Lung (tissue), 11 donors: ENCODE measurements at regions not wholly inside any gene's neighbourhood (a gene's known extent, or its start where the extent isn't known, plus 50 kb on each side); places are given as distances from the start of the nearest gene placed in this dataset.
A peak's percentile ranks its signal among the peaks of the same experiment; 100 is the strongest.
"Not testable (repeated sequence)": the region's sequence is repeated elsewhere in the genome, so short reads cannot be mapped to it uniquely, and the experiment has no call there.

Experiments
- ATAC-seq: fragments of 200-7000 bp; cut with Tn5 transposase; one replicate; pipeline ENCODE4 v1.9.1; 2020; ENCODE audit warnings: moderate number of reproducible peaks; ENCODE audit not compliant: insufficient read depth, low FRiP score
- DNase-seq, 3 donors: peaks; one replicate each; pipeline ENCODE4 v3.0.0-alpha.2; 2013 to 2017
- H3K27ac ChIP-seq, 2 donors: one replicate each; pipeline ENCODE4 v1.5.1; 2013; ENCODE audit warnings: mild to moderate bottlenecking in 2 of 2, moderate library complexity in 2 of 2, control low read depth in 1 of 2, inconsistent platforms in 1 of 2, low read depth in 1 of 2, low read length in 1 of 2
- H3K27me3 ChIP-seq, 3 donors: one replicate each; pipeline ENCODE4 v1.5.1; 2013; ENCODE audit warnings: low read length in 2 of 3; ENCODE audit not compliant: control insufficient read depth in 3 of 3, insufficient read depth in 3 of 3
- H3K36me3 ChIP-seq, 4 donors: one replicate each; pipeline ENCODE4 v1.5.1; 2013; ENCODE audit warnings: low read length in 4 of 4, mild to moderate bottlenecking in 1 of 4, moderate library complexity in 1 of 4; ENCODE audit not compliant: control insufficient read depth in 4 of 4, insufficient read depth in 4 of 4
- H3K4me1 ChIP-seq, 5 donors: one replicate each; pipeline ENCODE4 v1.5.1; 2013; ENCODE audit warnings: low read length in 5 of 5, mild to moderate bottlenecking in 2 of 5, moderate library complexity in 1 of 5; ENCODE audit not compliant: control insufficient read depth in 5 of 5, insufficient read depth in 5 of 5
- H3K4me3 ChIP-seq: one replicate; pipeline ENCODE4 v1.5.1; 2013; ENCODE audit warnings: mild to moderate bottlenecking, control low read depth, moderate library complexity
- H3K9ac ChIP-seq, 2 donors: one replicate each; pipeline ENCODE4 v1.5.1; 2013; ENCODE audit warnings: low read length in 2 of 2, control low read depth in 1 of 2; ENCODE audit not compliant: insufficient read depth in 1 of 2
- H3K9me3 ChIP-seq, 4 donors: one replicate each; pipeline ENCODE4 v1.5.1; 2013; ENCODE audit warnings: low read length in 3 of 4, mild to moderate bottlenecking in 1 of 4, moderate library complexity in 1 of 4; ENCODE audit not compliant: control insufficient read depth in 4 of 4, insufficient read depth in 3 of 4
- WGBS, 2 donors: extraction: QIAGEN DNeasy Blood & Tissue Kit; methylation state at CpG; one replicate each; pipeline ENCODE4 v1.1.7; 2013; 5-methylcytosine and 5-hydroxymethylcytosine counted together
- TF ChIP-seq, protein P1 (sequence below): IDR thresholded peaks from 2 replicates; pipeline ENCODE4 v1.5.1; 2012; ENCODE audit warnings: mild to moderate bottlenecking; ENCODE audit errors: control extremely low read depth, extremely low read depth
- donor health status: control.
- donor health status: control.
- donor health status: Bipolar disorder and iron deficiency.
- donor health status: healthy.
- donor health status: DM: yes; HTN: yes; CAD: no.

DNA sequence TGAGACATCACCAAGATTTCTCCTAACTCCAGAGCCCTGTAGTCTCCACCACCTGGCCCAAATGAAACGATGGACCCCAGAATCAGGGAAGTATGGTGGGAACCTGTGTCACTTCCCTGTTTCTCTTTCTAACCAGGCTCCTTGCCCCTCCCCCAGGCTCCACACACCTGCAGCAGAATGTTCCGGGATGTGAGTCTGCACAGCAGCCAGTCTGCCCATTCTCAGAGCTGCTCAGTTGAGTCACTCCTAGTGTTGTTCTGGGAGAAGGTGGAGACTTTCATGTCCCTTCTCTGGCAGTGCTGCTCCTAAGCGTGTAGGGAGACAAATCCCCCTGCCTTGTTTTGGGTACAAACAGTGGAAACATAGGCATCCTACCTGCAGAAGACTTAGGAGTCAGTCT is 76.0 kb upstream of the XPA start:
- Histone ChIP-seq H3K4me1 (no peaks in the 10 kb centered on the region), H3K36me3 (no peaks in the 10 kb centered on the region), H3K9ac (no peak overlapping the region), H3K4me3 (no peak overlapping the region), H3K9me3 (no peaks in the 10 kb centered on the region), H3K27me3 (peaks cover 0 to 8% (median 0%) of the 10 kb centered on the region in 3 donors), H3K27ac (no peak overlapping the region)
- DNase-seq (no peak), ATAC-seq (no peak)
- WGBS, 2 donors = 79 to 80% methylated on average over 3 of the region's 3 CpGs
- TF ChIP-seq, protein P1, sequence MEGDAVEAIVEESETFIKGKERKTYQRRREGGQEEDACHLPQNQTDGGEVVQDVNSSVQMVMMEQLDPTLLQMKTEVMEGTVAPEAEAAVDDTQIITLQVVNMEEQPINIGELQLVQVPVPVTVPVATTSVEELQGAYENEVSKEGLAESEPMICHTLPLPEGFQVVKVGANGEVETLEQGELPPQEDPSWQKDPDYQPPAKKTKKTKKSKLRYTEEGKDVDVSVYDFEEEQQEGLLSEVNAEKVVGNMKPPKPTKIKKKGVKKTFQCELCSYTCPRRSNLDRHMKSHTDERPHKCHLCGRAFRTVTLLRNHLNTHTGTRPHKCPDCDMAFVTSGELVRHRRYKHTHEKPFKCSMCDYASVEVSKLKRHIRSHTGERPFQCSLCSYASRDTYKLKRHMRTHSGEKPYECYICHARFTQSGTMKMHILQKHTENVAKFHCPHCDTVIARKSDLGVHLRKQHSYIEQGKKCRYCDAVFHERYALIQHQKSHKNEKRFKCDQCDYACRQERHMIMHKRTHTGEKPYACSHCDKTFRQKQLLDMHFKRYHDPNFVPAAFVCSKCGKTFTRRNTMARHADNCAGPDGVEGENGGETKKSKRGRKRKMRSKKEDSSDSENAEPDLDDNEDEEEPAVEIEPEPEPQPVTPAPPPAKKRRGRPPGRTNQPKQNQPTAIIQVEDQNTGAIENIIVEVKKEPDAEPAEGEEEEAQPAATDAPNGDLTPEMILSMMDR = no peak

DNA sequence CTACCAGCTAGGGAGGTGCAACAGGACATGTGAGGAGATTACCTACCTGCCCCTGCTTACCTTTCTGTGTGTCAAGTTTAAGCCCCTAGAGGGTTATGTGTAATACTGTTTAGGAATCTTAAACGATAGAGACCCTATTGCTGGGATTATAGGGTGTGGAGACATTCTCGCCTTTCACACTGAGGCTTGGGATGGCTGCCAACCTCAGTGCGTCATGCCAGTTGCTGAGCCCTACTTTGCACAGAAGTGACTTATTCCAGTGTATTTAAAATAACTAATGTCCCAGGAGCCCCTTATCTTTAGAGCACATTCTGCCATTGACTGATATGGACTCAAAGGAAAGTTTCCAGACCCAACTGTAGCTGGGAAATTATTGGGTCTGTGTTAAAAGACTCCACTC is 76.6 kb upstream of the XPA start:
- Histone ChIP-seq H3K27me3 (peaks cover 0 to 8% (median 0%) of the 10 kb centered on the region in 3 donors), H3K9me3 (peaks cover 0 to 3% (median 0%) of the 10 kb centered on the region in 4 donors), H3K4me3 (no peak overlapping the region), H3K36me3 (no peaks in the 10 kb centered on the region), H3K27ac (no peak overlapping the region), H3K9ac (no peak overlapping the region), H3K4me1 (no peaks in the 10 kb centered on the region)
- DNase-seq = peak in 1 of 3 donors; percentile 15
- WGBS, 2 donors = 56 to 64% methylated on average over 3 of the region's 3 CpGs
- ATAC-seq = no peak
- TF ChIP-seq, protein P1 = no peak

DNA sequence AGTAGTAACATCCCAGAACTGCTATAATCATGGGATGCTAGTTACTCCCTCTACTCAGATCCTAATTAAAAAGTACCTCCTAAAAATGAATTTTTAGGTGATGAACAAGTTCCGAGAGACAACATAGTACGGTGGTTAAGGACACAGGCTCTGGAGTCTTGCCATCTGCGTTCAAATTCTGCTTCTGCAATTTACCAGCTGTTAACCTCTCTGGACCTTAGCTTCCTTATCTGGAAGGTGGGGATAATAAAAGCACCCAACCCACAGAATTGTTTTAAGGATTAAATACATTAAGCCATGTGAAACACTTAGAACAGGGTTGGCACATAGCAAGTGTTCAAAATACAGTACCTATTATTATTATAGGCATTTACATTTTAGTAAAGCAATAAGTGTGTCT is 77.5 kb upstream of the XPA start:
- Histone ChIP-seq H3K27ac (no peak overlapping the region), H3K4me3 (no peak overlapping the region), H3K9me3 (peaks cover 0 to 5% (median 2%) of the 10 kb centered on the region in 4 donors), H3K9ac (no peak overlapping the region), H3K4me1 (no peaks in the 10 kb centered on the region), H3K27me3 (no peaks in the 10 kb centered on the region), H3K36me3 (no peaks in the 10 kb centered on the region)
- ATAC-seq (no peak), DNase-seq (no peak)
- WGBS, 2 donors = 75 to 80% methylated on average over 3 of the region's 3 CpGs
- TF ChIP-seq, protein P1 = no peak

DNA sequence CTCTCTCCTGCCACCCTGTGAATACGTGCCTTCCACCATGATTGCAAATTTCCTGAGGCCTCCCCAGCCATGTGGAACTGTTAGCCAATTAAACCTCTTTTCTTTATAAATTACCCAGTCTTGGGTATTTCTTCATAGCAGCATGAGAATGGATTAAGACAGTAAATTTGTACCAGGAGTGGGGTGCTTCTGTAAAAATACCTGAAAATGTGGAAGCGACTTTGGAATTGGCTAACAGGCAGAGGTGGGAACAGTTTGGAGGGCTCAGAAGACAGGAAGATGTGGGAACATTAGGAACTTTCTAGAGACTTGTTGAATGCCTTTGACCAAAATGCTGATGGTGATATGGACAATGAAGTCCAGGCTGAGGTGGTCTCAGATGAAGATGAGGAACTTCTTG is 74.3 kb upstream of the FOXE1 start:
- not testable (repeated sequence) for H3K9ac ChIP-seq, ATAC-seq, DNase-seq, H3K9me3 ChIP-seq, H3K36me3 ChIP-seq, H3K27ac ChIP-seq, H3K4me1 ChIP-seq, H3K27me3 ChIP-seq, H3K4me3 ChIP-seq
- WGBS, 2 donors = 63 to 93% methylated on average over 2 of the region's 2 CpGs
